ENCODE measurements at regions not wholly inside any gene's neighbourhood (a gene's known extent, or its start where the extent isn't known, plus 50 kb on each side); places are given as distances from the start of the nearest gene placed in this dataset.

- no peaks in the 10 kb centered on the region for H3K36me3 ChIP-seq (ENCODE audit: insufficient read depth, low read length, poor library complexity, severe bottlenecking)
- ChIA-PET CTCF (no interaction called here), POLR2A (ENCODE audit: low non-redundant PET) (no interaction called here)
- H3K27ac ChIP-seq (ENCODE audit: low read depth, low read length, poor library complexity, severe bottlenecking) = no peak overlapping the region
- intact Hi-C loops (cut with micrococcal nuclease; ENCODE audit: unreplicated experiment) = no loop called here
- TF ChIP-seq EZH2 (IDR thresholded peaks at IDR 0.05; ENCODE audit: borderline replicate concordance, low read depth, low read length, poor library complexity, severe bottlenecking) (no peak), CTCF (conservative IDR thresholded peaks at IDR 0.05; ENCODE audit: low read depth, low read length) (no peak)
- no peaks in the 10 kb centered on the region for H3K4me1 ChIP-seq (ENCODE audit: insufficient read depth, low read length, poor library complexity, severe bottlenecking)
- H3K9me3 ChIP-seq (ENCODE audit: low read depth, low read length, poor library complexity, severe bottlenecking) = no peaks in the 10 kb centered on the region
- no peak for DNase-seq (ENCODE audit: low spot score)
- H3K4me3 ChIP-seq (ENCODE audit: low read depth, low read length, poor library complexity, severe bottlenecking) = no peak overlapping the region
- no TSS peak for BruUV-seq (replicated peaks)
- peaks cover 6% of the 10 kb centered on the region for H3K27me3 ChIP-seq (replicated peaks; ENCODE audit: insufficient read depth, low read depth, low read length, poor library complexity)
These were observed 298.3 kb upstream of the DIAPH2 start for GRCh38 chrX:96386325-96386724.

- H3K27ac ChIP-seq (ENCODE audit: low read depth, low read length, poor library complexity, severe bottlenecking) = no peak overlapping the region
- TF ChIP-seq CTCF (conservative IDR thresholded peaks at IDR 0.05; ENCODE audit: low read depth, low read length) (no peak), EZH2 (IDR thresholded peaks at IDR 0.05; ENCODE audit: borderline replicate concordance, low read depth, low read length, poor library complexity, severe bottlenecking) (no peak)
- DNase-seq (ENCODE audit: low spot score) = no peak
- no peaks in the 10 kb centered on the region for H3K36me3 ChIP-seq (ENCODE audit: insufficient read depth, low read length, poor library complexity, severe bottlenecking)
- H3K4me3 ChIP-seq (ENCODE audit: low read depth, low read length, poor library complexity, severe bottlenecking) = no peak overlapping the region
- no peaks in the 10 kb centered on the region for H3K4me1 ChIP-seq (ENCODE audit: insufficient read depth, low read length, poor library complexity, severe bottlenecking)
- BruUV-seq (replicated peaks) = no TSS peak
- CTCF ChIA-PET = no interaction called here
- intact Hi-C loops (cut with micrococcal nuclease; ENCODE audit: unreplicated experiment) = no loop called here
- H3K9me3 ChIP-seq (ENCODE audit: low read depth, low read length, poor library complexity, severe bottlenecking) = no peaks in the 10 kb centered on the region
- POLR2A ChIA-PET (ENCODE audit: low non-redundant PET) = no interaction called here
- H3K27me3 ChIP-seq (replicated peaks; ENCODE audit: insufficient read depth, low read depth, low read length, poor library complexity) = peaks cover 7% of the 10 kb centered on the region
These were observed 297.7 kb upstream of the DIAPH2 start for GRCh38 chrX:96386981-96387380.

- Histone ChIP-seq H3K27ac (ENCODE audit: low read depth, low read length, poor library complexity, severe bottlenecking) (no peak overlapping the region), H3K4me3 (ENCODE audit: low read depth, low read length, poor library complexity, severe bottlenecking) (no peak overlapping the region), H3K4me1 (ENCODE audit: insufficient read depth, low read length, poor library complexity, severe bottlenecking) (no peaks in the 10 kb centered on the region), H3K36me3 (ENCODE audit: insufficient read depth, low read length, poor library complexity, severe bottlenecking) (no peaks in the 10 kb centered on the region), H3K27me3 (replicated peaks; ENCODE audit: insufficient read depth, low read depth, low read length, poor library complexity) (peaks cover 7% of the 10 kb centered on the region), H3K9me3 (ENCODE audit: low read depth, low read length, poor library complexity, severe bottlenecking) (no peaks in the 10 kb centered on the region)
- POLR2A ChIA-PET (ENCODE audit: low non-redundant PET) = no interaction called here
- CTCF ChIA-PET = no interaction called here
- intact Hi-C loops (cut with micrococcal nuclease; ENCODE audit: unreplicated experiment) = no loop called here
- TF ChIP-seq CTCF (conservative IDR thresholded peaks at IDR 0.05; ENCODE audit: low read depth, low read length) (no peak), EZH2 (IDR thresholded peaks at IDR 0.05; ENCODE audit: borderline replicate concordance, low read depth, low read length, poor library complexity, severe bottlenecking) (no peak)
- no peak for DNase-seq (ENCODE audit: low spot score)
- no TSS peak for BruUV-seq (replicated peaks)
These were observed 296.8 kb upstream of the DIAPH2 start for GRCh38 chrX:96387801-96388200.

Measured in A673 (cell line).